Colon (tissue), 2 donors: ENCODE measurements at regions not wholly inside any gene's neighbourhood (a gene's known extent, or its start where the extent isn't known, plus 50 kb on each side); places are given as distances from the start of the nearest gene placed in this dataset.
"Not testable (repeated sequence)": the region's sequence is repeated elsewhere in the genome, so short reads cannot be mapped to it uniquely, and the experiment has no call there.

Experiments used
- FAIRE-seq: peaks from 2 replicates; lab custom pipeline; 2012; peaks lifted over from hg19 to GRCh38; lab: Jason Lieb, UNC
- donor health status: control.
- donor health status: control.

DNA sequence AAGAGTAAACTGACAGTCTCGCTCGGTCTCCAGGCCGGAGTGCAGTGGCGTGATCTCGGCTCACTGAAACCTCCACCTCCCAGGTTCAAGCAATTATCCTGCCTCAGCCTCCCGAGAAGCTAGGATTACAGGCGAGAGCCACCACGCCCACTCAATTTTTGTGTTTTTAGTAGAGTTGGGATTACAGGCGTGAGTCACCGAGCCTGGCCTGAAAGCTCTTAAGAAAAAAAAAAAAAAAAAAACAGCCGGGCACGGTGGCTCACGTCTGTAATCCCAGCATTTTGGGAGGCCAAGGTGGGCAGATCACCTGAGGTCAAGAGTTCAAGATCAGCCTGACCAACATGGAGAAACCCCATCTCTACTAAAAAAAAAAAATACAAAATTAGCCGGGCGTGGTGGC lies 55.3 kb upstream of the THOC2 start:
- FAIRE-seq, result not testable (repeated sequence)

DNA sequence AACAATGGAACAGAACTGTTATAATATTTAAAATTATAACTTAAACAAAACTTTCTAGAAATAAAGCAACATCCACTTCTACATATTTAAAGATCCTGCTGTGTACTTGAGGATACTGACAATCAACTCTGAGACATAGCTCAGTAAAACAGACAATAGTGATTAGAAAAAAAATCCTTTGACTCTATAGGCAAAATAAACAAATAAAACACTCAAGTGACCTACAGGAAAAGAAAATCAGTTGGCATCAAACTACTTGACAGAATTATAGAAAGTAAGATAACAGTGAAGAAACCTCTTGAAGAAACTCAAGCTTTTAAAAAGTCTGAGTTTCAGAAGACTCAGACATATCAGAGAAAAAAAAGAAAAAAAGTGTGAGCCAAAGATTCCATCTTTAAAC lies 55.9 kb upstream of the THOC2 start:
- no peak for FAIRE-seq

DNA sequence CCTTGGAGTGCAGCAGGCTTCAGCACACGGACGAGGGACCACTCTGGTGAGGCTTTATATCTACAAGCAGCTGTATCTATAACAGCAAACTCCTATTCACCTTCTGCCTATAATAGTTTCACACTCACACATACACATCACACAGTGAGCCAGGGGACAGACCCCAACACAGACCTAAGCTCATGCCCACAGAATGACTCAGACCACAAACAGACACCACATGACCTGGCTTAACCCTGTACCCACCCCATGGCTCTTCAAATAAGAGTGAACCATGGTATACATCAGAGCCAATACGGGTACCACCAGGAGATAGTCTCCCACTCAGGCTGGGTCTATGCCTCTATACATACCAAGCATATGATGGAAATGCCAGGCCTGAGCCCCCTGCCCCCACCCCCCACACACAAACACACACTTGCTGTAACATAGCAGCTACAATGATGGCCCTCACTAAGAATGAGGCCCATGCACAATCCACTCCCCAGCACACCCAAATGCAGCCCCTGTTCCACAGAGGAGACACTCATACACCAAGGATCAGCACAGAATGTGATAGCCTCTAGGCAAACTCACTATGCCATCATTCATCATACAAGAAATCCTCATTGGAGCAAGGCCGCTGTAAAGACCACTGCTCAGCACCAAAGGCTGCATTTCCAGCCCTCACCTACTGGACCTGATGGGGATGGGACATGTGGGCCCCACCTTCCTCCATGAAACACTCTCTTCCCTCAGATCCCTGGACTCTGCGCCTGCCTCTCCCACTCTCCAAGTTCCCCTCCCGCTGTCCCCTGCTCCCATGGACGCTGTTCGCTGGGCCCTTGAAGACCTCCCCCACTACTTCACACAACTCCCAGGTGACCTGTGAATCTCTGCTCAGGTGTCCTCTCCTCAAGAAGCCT lies 62.1 kb upstream of the XIAP start:
- no peak for FAIRE-seq

DNA sequence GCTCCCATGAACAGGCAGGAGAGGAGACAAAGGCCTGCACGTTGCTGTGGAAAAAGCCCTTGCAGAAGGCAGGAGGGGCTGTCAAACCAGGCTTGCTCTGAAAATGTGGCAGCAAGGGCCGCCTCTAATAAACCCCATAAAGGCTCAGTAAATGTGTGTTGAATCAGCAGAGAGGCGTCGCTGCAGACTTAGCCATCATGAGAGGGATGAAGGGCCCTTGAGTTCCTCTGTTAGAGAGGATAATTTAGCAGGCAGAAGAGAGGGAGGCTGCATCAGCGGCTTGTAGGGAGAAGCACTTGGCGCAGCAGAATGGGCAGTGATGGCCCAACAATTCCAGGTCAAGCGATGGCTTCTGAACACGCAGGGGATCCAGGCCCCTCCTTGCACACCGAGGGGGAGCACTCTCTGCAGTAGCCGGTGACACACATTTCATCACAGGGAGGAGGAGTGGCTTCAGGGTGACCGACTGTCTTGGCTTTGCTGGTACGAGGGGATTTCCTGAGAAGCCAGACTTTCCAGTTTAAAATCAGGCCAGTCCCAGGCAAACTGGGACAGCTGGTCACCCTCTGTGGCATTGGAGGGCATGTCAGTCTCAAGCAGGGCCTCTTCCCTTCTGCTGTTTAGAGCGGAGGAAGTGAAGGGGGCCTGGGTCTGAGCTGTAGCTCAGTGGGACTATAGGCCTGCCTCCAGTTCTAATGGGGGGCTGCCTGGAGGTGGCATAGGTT lies 61.0 kb upstream of the XIAP start:
- FAIRE-seq, result not testable (repeated sequence)

DNA sequence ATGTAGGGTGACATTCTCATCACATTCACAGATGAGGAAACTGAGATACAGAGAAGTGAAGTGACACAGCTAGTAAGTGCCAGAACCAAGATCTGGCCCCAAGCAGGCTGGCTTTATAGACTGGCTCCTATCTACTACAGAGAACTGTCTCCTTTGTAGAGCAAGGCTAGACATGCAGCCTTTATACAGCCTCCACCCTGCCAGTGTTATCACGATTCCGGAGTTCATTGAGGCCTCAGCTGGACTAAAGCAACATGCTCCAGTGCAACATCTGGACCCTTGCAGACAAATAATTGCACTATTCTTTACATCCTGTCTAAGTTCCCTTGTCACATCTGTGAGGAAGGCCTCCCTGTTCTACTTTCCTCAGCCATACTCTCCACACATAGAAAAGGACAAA lies 58.0 kb upstream of the XIAP start:
- FAIRE-seq, result no peak

DNA sequence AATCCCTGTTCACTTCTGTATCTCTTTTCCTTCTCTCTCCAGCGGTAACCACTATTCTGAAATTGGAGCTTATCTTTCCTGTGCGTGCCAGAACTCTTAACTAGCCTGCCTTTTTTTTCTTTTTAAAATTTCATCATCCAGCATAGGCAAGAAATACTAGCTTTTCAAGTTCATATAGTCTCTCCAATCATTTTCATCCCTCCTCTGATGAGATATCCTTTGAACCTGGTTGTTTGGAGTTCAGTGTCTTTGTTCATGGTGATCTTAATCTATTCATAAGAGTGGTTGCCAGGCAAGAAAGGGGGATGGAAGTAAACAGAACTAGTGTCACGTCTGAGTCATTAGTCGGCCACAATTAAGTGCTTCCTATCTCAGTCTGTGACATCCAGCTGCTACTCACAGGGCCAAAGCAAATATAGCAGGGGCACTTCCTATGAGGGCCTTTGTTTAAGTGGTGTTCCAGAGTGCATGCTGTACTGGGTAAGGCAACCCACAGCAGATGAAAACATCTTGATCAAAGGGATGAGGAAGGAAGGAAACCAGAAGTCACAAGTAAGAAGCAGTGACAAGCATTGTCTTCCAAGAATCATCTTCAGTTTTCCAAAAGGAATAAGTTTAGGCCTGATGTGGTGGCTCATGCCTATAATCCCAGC lies 56.4 kb upstream of the XIAP start:
- FAIRE-seq, result no peak

DNA sequence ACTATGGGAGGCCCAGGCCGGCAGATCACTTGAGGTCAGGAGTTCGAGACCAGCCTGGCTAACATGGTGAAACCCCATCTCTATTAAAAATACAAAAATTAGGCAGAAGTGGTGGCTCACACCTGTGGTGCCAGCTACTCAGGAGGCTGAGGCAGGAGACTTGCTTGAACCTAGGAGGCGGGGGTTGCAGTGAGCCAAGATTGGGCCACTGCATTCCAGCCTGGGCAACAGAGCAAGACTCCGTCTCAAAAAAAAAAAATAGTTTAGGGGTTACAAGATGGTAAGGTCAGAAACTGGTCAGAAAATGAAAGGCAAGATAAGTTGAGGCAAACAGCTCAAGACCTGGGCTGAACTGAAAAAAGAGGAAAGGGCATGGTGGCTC lies 55.9 kb upstream of the XIAP start:
- not testable (repeated sequence) for FAIRE-seq

DNA sequence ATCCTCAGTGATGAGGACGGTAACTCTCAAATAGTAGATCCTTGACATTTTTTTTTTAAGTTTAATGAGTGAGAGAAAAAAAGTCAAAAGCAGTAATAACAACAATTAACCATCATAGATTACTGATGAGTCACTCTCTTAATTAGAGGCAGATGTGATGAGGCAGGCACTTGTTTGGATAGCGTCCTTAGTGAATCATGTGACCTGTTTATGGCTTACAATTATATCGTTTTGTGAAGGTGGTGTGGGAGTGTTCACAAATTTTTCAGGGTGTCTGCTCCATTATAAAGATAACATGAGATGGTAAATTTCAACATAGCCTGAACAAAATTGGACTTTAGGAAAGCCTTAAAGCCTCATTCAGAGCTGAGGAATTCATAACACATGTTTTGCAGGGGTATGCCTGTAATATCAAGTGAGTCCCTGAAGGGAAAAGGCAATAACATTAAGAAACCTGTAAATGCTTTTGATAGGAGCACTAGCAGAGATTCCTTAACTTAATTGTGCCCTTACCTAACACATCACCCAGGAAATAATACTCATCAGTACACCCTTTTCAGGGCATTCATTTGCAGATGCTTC lies 51.9 kb upstream of the XIAP start:
- peak; percentile 69 for FAIRE-seq

DNA sequence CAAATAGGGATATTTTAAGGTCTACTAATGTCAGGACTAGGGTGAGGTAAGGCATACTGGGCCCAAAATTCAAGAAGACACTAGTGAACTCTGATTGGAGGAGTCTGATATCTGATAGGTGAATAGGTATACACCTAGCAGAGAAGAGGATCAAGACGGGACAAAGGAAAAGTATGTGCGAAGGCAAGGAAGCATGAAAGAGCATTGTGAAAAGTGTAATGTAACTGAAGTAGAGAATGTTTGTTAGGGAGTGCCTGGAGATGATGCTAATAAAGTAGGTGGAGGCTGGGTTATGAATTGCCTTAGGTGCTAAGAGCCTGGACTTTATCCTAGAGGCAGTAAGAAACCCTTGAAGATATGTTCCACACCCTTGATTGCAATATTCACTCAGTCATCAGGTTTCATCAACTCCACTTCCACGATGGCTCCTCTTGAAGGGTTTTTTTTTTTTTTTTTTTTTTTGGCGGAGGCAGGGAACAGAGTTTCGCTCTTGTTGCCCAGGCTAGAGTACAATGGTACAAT lies 49.9 kb upstream of the XIAP start:
- no peak for FAIRE-seq
